HUDEP-2 (cell line): ENCODE measurements at regions not wholly inside any gene's neighbourhood (a gene's known extent, or its start where the extent isn't known, plus 50 kb on each side); places are given as distances from the start of the nearest gene placed in this dataset.

Experiments used
- DNase-seq, 76 experiments: peaks; one replicate each; lab custom pipeline; 2025; ENCODE audit not compliant: unreplicated experiment in 76 of 76; lab: John Stamatoyannopoulos, UW

DNA sequence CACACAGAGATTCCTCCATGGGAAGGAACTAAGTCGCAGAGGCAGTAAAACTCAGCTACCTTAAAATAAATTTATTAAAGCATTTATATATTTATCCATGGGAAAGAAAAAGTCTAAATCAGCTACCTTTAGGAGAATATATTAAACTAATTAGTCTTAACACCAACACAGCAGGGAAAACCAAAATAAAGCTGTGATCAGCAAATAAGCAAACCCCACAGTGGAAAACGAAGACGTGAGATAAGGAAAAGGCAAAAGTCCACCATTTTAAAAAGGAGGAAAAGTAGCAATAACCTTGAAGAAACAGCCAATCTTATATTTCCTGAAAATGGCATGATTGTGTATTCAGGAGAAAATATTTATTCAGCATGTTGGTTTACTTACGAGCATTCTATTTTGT, 473.0 kb upstream of the ROBO2 start:
- no peak for DNase-seq

DNA sequence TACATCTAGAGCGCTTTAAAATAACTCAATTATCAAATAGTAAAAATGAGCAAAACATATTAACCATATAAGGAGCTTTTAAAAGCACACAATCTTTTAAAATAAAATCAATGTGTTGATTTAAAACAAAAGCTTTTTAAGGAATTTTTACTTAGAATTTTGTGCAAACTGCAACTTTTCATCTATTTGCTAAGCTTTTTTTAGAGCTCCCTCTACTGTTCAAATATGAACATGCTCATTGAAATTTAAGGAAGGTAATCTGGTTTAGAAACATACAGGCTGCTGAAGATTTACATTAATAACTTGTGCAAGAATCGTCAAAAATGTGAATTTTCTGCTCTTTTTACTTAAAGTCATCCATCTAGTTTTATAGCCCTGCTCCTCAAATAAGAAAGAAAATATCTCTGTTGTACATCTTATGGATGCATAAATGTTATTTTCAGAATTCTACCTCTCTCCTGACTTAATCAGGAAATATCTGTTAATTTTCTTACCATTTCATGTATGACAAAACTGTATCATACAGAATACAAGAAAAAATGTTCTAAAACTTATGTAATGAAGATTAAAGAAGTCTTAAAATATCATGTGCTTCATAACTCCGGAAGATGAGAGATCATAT, 469.4 kb upstream of the ROBO2 start:
- peak in 1 of 76 experiments; percentile 14 for DNase-seq

DNA sequence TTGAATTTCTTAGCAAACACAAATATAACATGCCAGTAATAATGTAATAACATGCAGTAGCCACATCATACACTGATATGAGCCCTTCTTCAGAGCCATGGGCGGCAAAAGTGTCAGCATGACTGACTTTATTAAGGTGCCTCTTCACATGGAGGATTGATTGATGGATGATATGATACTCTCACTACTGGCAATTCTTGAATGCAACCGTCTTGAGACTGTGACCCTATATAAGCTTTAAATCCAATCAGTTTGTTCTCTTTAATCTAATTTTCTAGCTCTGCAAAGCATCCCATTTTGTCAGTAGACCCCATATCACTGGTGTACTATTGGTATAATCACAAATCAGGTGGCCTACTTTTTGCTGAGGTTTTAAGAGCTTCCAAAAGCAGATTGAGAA, 463.7 kb upstream of the ROBO2 start:
- no peak for DNase-seq

DNA sequence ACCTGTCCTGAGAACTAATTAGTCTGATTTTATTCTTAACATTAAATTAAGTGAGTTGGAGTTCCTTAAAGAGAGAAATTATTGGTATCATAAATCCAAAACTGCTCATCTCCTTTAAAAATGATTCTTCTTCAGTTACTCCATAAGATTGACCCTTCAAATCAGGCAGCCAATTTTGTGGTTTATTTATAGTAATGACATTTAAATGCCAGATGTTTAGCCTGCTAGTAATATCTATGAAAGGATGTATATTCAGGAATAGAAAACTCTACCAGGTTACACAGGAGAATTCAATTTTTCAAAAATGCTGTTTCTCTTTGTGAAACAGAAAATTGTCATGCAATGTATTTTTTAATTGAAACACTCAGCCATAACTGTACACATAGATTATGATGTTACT, 457.8 kb upstream of the ROBO2 start:
- no peak for DNase-seq

DNA sequence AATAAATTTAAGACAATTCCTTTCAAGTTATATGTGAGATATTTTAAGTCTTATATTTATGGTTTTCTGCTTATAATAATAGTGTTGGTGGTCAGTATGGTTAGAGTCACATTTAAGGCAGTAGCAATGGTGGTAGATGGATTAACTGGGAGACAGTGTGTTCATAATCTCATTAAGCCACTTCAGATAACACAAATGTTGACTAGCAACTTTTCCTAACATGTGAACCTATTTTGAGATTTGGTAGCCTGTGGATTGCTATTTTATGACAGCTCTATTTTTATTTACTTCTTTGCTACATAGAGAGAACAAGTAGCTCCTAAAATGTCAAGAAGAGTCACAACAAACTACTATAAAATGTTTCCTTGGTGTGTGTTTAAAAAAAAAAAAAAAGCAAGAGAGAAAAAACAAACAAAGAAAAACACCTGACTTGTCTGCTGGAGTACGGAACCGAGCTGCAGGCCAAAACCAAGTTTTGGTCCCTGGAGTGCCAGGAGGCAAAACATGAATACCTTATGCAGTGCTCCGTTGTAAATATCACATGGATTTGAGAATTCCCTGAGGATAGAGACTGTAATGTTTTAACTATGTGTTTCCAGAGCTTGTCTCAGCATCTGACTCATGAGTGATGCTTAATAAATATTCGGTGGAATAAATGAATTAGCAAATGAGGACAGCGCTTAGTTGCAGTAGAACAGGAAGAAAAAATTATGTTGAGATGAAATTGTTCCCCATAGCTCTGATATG, 457.1 kb upstream of the ROBO2 start:
- DNase-seq: no peak

GRCh38 chr3:76585794-76586392, 454.0 kb upstream of the ROBO2 start:
- peak in 1 of 76 experiments; percentile 4 for DNase-seq

DNA sequence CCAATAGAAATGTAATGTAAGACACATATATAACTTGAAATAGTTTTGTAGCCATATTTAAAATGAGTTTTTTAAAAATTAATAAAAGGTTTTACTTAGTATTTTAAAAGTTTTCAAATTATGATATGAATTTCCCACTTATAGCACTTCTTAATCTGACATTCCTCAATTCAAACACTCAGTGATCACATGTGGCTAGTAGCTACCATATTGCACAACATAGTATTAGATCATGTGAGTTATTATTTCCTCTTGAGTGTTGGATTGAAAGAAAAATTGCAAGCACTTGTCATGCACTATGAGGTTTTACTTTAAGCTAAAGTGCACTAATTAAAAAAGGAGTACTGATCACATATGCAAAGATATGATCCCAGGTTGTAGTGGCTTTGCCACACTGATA, 453.4 kb upstream of the ROBO2 start:
- no peak for DNase-seq

DNA sequence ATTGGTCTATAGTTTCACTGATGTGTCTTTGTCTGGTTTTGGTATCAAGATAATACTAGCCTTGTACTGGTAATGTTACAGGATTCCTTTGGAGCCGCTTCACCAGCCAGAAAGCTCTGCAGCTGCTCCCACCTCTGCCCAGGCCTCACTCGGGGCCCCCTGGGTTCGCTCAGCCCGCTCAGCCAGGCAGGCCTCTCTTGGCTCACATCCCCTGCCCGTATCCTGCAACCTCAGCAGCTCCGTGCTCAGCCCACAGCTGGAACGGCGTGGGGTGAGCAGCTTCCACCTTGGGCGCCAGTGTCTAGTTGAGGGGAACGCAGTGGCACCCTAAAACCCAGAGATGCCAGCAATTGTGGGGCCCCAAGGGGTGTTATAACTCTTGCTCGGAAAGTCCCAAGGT, 429.7 kb upstream of the ROBO2 start:
- DNase-seq: no peak

- DNase-seq: no peak
Measured at GRCh38 chr3:76615719-76616118, 424.2 kb upstream of the ROBO2 start.

GRCh38 chr3:76624164-76624563, 415.7 kb upstream of the ROBO2 start:
- no peak for DNase-seq

DNA sequence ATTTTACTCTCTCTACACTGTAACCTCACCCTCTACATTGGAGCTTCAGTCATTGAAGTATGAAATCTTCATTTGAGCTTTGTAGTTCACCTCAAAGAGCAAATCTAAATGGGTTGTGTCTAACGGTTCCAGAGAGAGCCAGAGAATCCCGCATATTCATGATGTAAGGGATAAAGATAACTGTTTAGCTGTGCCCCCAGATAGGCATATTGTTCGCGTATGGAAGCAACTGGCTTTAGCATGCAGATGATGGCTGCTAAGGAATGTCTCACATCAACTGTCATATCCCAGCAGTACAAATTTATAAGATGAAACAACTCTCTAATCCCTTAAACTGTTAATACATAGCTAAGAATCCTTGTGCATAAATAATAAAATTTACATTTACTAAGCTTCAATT, 412.7 kb upstream of the ROBO2 start:
- no peak for DNase-seq

DNA sequence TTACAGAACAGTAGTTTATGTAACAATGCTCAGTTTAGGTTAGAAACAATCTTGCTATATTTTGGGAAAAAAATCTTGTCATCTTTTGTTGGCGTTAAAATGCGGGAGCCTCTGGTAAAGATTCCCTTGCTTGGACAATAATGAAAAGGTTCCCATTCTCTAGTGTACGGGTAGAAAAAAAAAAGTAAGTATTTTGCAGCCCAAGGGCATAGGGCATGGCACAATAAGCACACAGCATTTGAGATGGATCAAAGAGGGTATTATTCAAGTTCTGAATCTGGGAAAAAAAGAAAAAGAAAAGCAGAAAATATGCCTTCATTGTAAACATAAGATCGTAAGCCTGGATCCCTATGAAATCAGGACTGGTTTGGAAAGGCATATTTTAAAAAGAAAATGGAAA, 408.6 kb upstream of the ROBO2 start:
- no peak for DNase-seq

GRCh38 chr3:76638006-76638405, 401.9 kb upstream of the ROBO2 start:
- DNase-seq: no peak

- no peak for DNase-seq
Measured at GRCh38 chr3:76643623-76644304, 396.1 kb upstream of the ROBO2 start.

GRCh38 chr3:76644305-76644675, 395.6 kb upstream of the ROBO2 start:
- DNase-seq: no peak

- DNase-seq: no peak
Measured at GRCh38 chr3:76645724-76646123, 394.2 kb upstream of the ROBO2 start.

GRCh38 chr3:76646921-76647562, 392.9 kb upstream of the ROBO2 start:
- DNase-seq: peak in 1 of 76 experiments; percentile 6

- DNase-seq: no peak
Measured at GRCh38 chr3:76651784-76652183, 388.1 kb upstream of the ROBO2 start.

- no peak for DNase-seq
Measured at GRCh38 chr3:76652524-76652923, 387.4 kb upstream of the ROBO2 start.

- no peak for DNase-seq
Measured at GRCh38 chr3:76653640-76654251, 386.2 kb upstream of the ROBO2 start.
